SK-N-SH (cell line): ENCODE measurements at regions not wholly inside any gene's neighbourhood (a gene's known extent, or its start where the extent isn't known, plus 50 kb on each side); places are given as distances from the start of the nearest gene placed in this dataset.
"Not testable (repeated sequence)": the region's sequence is repeated elsewhere in the genome, so short reads cannot be mapped to it uniquely, and the experiment has no call there.

Source experiments
- CTCF ChIA-PET: fragments of 300-600, 350-600 bp; formaldehyde crosslinking; extraction: SDS; loops from one replicate; lab custom pipeline; 2021; lab: Yijun Ruan, JAX
- POLR2A ChIA-PET: fragments of 350-600 bp; sonication (Branson Sonifier 250); formaldehyde crosslinking; extraction: SDS; loops from one replicate; lab custom pipeline; 2020; ENCODE audit warnings: antibody characterized with exemption, inconsistent platforms; lab: Yijun Ruan, JAX
- DNase-seq: peaks from one replicate; pipeline ENCODE4 v3.0.0; 2012
- H2AFZ ChIP-seq: fragments of 200-600 bp; sonication (generic); 2 replicates; pipeline ENCODE4 v1.8.1; 2016; ENCODE audit warnings: antibody characterized with exemption, mild to moderate bottlenecking, low read depth
- H3F3A ChIP-seq: fragments of 200-600 bp; sonication (generic); replicated peaks from 2 replicates; pipeline ENCODE3; 2016; ENCODE audit warnings: antibody characterized with exemption, mild to moderate bottlenecking; ENCODE audit not compliant: insufficient read depth
- H3K27ac ChIP-seq, 2 experiments: fragments of 200-500 bp in 1 of 2; fragments of 200-600 bp in 1 of 2; sonication (Bioruptor generic) in 1 of 2; sonication (generic), shearing (Covaris generic) in 1 of 2; 2 replicates each; pipeline versions ENCODE4 v1.5.1 to v1.6.1; 2014 to 2016; ENCODE audit warnings: low read depth in 2 of 2, inconsistent platforms in 1 of 2, low read length in 1 of 2, mild to moderate bottlenecking in 1 of 2, mixed read lengths in 1 of 2
- H3K27me3 ChIP-seq: fragments of 200-600 bp; sonication (generic), shearing (Covaris generic); 2 replicates; pipeline ENCODE4 v1.6.1; 2016; ENCODE audit warnings: mixed run types; ENCODE audit not compliant: insufficient read depth
- H3K36me3 ChIP-seq, 2 experiments: fragments of 200-500 bp in 1 of 2; fragments of 200-600 bp in 1 of 2; sonication (Bioruptor generic) in 1 of 2; sonication (generic) in 1 of 2; replicated peaks in 1 of 2; 2 replicates each; pipeline versions ENCODE3 to v1.5.1; 2014 to 2016; ENCODE audit warnings: low read length in 1 of 2, mild to moderate bottlenecking in 1 of 2; ENCODE audit not compliant: insufficient read depth in 2 of 2, control insufficient read depth in 1 of 2
- H3K4me1 ChIP-seq, 2 experiments: fragments of 200-500 bp in 1 of 2; fragments of 200-600 bp in 1 of 2; sonication (Bioruptor generic) in 1 of 2; sonication (generic), shearing (Covaris generic) in 1 of 2; 2 replicates each; pipeline versions ENCODE4 v1.5.1 to v1.6.1; 2014 to 2016; ENCODE audit warnings: low read depth in 1 of 2, low read length in 1 of 2, mixed run types in 1 of 2; ENCODE audit not compliant: insufficient read depth in 2 of 2, control insufficient read depth in 1 of 2
- H3K4me2 ChIP-seq: fragments of 200-600 bp; sonication (generic), shearing (Covaris generic); 2 replicates; pipeline ENCODE4 v1.6.1; 2017; ENCODE audit warnings: mixed run types
- H3K4me3 ChIP-seq, 2 experiments: fragments of 200-500 bp in 1 of 2; fragments of 200-600 bp in 1 of 2; sonication (Bioruptor generic) in 1 of 2; sonication (generic), shearing (Covaris generic) in 1 of 2; 2 replicates each; pipeline versions ENCODE4 v1.5.1 to v1.8.1; 2014 to 2016; ENCODE audit warnings: low read depth in 2 of 2, inconsistent platforms in 1 of 2, low read length in 1 of 2, mild to moderate bottlenecking in 1 of 2, mixed read lengths in 1 of 2, moderate library complexity in 1 of 2
- H3K79me2 ChIP-seq: fragments of 200-600 bp; sonication (generic); 2 replicates; pipeline ENCODE4 v1.8.1; 2017; ENCODE audit warnings: mild to moderate bottlenecking; ENCODE audit not compliant: insufficient read depth
- H3K9ac ChIP-seq: fragments of 200-600 bp; sonication (generic); 2 replicates; pipeline ENCODE4 v1.6.1; 2017; ENCODE audit warnings: mixed run types
- H3K9me2 ChIP-seq: fragments of 200-600 bp; sonication (generic); 2 replicates; pipeline ENCODE4 v1.6.1; 2017; ENCODE audit warnings: mixed run types
- H3K9me3 ChIP-seq: fragments of 200-600 bp; sonication (generic); 2 replicates; pipeline ENCODE4 v1.6.1; 2017; ENCODE audit warnings: mixed run types, mild to moderate bottlenecking, moderate library complexity
- H4K20me1 ChIP-seq: fragments of 200-600 bp; sonication (generic); 2 replicates; pipeline ENCODE4 v1.6.1; 2017; ENCODE audit warnings: mild to moderate bottlenecking, mixed run types; ENCODE audit not compliant: insufficient read depth
- ELF1 ChIP-seq: IDR thresholded peaks from 2 replicates; pipeline ENCODE4 v1.4.0; 2012
- GATA2 ChIP-seq: sonication (generic); formaldehyde crosslinking; IDR thresholded peaks from 2 replicates; pipeline ENCODE4 v1.5.0; 2020; ENCODE audit warnings: mild to moderate bottlenecking, missing genetic modification reagents
- JUND ChIP-seq: IDR thresholded peaks from 2 replicates; pipeline ENCODE4 v1.4.0; 2012
- MXI1 ChIP-seq: IDR thresholded peaks from 2 replicates; pipeline ENCODE4 v1.6.1; 2012; ENCODE audit warnings: mild to moderate bottlenecking, low read depth, low read length, improper control_type of control experiment
- NFIC ChIP-seq: IDR thresholded peaks from 2 replicates; pipeline ENCODE4 v1.4.0; 2012; ENCODE audit warnings: borderline replicate concordance
- NRF1 ChIP-seq: IDR thresholded peaks from 2 replicates; pipeline ENCODE4 v1.6.1; 2012; ENCODE audit warnings: low read depth, mild to moderate bottlenecking, low read length
- POLR2AphosphoS5 ChIP-seq: IDR thresholded peaks from 2 replicates; pipeline ENCODE4 v1.6.1; 2012; ENCODE audit warnings: low read depth, low read length
- RCOR1 ChIP-seq: fragments of 150-350 bp; IDR thresholded peaks from 2 replicates; pipeline ENCODE4 v1.6.1; 2017; ENCODE audit warnings: antibody characterized with exemption, low read length
- RXRA ChIP-seq: IDR thresholded peaks from 2 replicates; pipeline ENCODE4 v1.4.0; 2012; ENCODE audit warnings: low read depth, mild to moderate bottlenecking, borderline replicate concordance
- YY1 ChIP-seq: IDR thresholded peaks from 2 replicates; pipeline ENCODE4 v1.4.0; 2012; ENCODE audit warnings: low read depth, mild to moderate bottlenecking
- WGBS: methylation state at CpG from one replicate; pipeline ENCODE4 v1.1.6; 2017; ENCODE audit warnings: low lambda C conversion rate; 5-methylcytosine and 5-hydroxymethylcytosine counted together
- small RNA-seq, 7 experiments: library from RNA; depleted of rRNA; stranded (forward); fragments of <200 nt; gene quantifications; one replicate each; pipeline ENCODE3, GENCODE V24; 2012
- TF ChIP-seq, protein P1 (sequence below): IDR thresholded peaks from 2 replicates; pipeline ENCODE4 v1.4.0; 2012; ENCODE audit warnings: low read depth
- TF ChIP-seq, protein P2 (sequence below): IDR thresholded peaks from 2 replicates; pipeline ENCODE4 v1.4.0; 2012; ENCODE audit warnings: low read depth, borderline replicate concordance

- Histone ChIP-seq H3F3A (no peaks in the 10 kb centered on the region), H3K27me3 (no peaks in the 10 kb centered on the region), H3K9me2 (no peaks in the 10 kb centered on the region), H3K4me3 (no peak overlapping the region), H3K4me1 (no peaks in the 10 kb centered on the region), H3K27ac (no peak overlapping the region), H2AFZ (no peak overlapping the region), H4K20me1 (no peaks in the 10 kb centered on the region), H3K36me3 (no peaks in the 10 kb centered on the region), H3K9me3 (no peaks in the 10 kb centered on the region), H3K79me2 (no peaks in the 10 kb centered on the region), H3K9ac (no peak overlapping the region), H3K4me2 (no peak overlapping the region)
- DNase-seq, result no peak
- ChIA-PET CTCF (no interaction called here), POLR2A (no interaction called here)
- 25% methylated on average over 3 of the region's 3 CpGs for WGBS
- TF ChIP-seq, protein P1, sequence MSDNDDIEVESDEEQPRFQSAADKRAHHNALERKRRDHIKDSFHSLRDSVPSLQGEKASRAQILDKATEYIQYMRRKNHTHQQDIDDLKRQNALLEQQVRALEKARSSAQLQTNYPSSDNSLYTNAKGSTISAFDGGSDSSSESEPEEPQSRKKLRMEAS, result no peak
- no peak for TF ChIP-seq NFIC
- no peak for TF ChIP-seq MXI1
- TF ChIP-seq RCOR1, result no peak
- TF ChIP-seq POLR2AphosphoS5, result no peak
- TF ChIP-seq, protein P2, sequence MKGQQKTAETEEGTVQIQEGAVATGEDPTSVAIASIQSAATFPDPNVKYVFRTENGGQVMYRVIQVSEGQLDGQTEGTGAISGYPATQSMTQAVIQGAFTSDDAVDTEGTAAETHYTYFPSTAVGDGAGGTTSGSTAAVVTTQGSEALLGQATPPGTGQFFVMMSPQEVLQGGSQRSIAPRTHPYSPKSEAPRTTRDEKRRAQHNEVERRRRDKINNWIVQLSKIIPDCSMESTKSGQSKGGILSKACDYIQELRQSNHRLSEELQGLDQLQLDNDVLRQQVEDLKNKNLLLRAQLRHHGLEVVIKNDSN, result no peak
- TF ChIP-seq JUND, result no peak
Measured at GRCh38 chr7:98788966-98789365, 80.8 kb downstream of the TMEM130 start.

DNA sequence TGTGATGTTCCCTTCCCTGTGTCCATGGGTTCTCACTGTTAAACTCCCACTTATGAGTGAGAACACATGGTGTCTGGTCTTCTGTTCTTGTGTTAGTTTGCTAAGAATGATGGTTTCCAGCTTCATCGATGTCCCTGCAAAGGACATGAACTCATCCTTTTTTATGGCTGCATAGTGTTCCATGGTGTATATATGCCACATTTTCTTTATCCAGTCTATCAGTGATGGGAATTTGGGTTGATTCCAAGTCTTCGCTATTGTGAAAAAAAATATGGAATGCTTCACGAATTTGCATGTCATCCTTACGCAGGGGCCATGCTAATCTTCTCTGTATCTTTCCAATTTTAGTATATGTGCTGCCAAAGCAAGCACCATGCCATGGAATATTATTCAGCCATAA, 75.4 kb downstream of the TMEM130 start:
- H3K4me2 ChIP-seq, H3K36me3 ChIP-seq, H3K4me1 ChIP-seq, H3K9me3 ChIP-seq, DNase-seq, CTCF ChIA-PET, H3K79me2 ChIP-seq, H3K27me3 ChIP-seq, H3K27ac ChIP-seq, H3K4me3 ChIP-seq, POLR2A ChIA-PET, H3K9ac ChIP-seq, H4K20me1 ChIP-seq, H3K9me2 ChIP-seq, H2AFZ ChIP-seq, H3F3A ChIP-seq: not testable (repeated sequence)
- WGBS, result 36% methylated on average over 4 of the region's 4 CpGs

DNA sequence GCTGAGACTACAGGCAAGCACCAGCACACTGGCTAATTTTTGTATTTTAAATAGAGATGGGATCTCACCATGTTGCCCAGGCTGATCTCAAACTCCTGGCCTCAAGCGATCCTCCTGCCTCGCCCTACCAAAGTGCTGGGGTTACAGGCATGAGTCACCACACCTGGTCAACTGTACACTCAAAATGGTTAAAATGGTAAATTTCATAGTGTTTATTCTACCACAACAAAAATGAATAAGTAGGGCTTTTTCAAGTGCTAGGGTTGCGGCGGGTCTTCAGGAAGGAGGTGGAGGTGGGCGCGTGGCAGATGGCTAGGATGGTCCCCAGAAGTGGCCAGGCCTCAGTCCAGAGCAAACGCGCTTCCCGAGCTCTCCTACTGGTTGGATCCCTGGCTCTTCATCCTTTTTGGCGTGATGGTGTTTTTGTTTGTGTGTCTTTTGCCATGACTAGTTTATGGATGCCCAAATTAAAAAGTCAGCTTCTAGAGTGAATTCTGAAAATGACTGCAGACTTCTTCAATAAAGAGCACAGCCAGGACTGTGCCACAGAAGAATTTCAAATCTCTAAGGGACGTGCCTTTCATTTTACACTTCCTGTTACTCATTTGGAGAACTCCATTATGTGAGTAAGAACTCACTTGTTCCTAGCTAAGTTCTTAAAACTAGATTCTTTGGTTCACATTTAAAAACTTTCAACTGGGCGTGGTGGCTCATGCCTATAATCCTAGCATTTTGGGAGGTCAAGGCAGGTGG, 73.9 kb downstream of the TMEM130 start:
- H3K4me1 ChIP-seq, result no peaks in the 10 kb centered on the region; a peak in 1 of 4 replicates
- no peaks in the 10 kb centered on the region for H3K9me3 ChIP-seq
- ChIA-PET CTCF (interaction anchor here (0.7 to 2.7 kb wide), 5 partner anchors 38 to 52 kb away, joined by 3 to 11 read pairs (median 4); no protein-coding TSS in a partner anchor), POLR2A (no interaction called here)
- 65% methylated on average over 12 of the region's 12 CpGs for WGBS
- TF ChIP-seq RXRA (no peak), YY1 (no peak), GATA2 (CRISPR knock-in tag) (no peak), ELF1 (no peak), NRF1 (no peak)
- DNase-seq, result no peak
- H2AFZ ChIP-seq, result no peak overlapping the region
- H3K27me3 ChIP-seq, result no peaks in the 10 kb centered on the region
- H3K4me2 ChIP-seq, result no peak overlapping the region
- no peaks in the 10 kb centered on the region for H3K79me2 ChIP-seq
- H3K9me2 ChIP-seq, result no peaks in the 10 kb centered on the region
- H3K36me3 ChIP-seq, result no peaks in the 10 kb centered on the region
- no peaks in the 10 kb centered on the region for H3F3A ChIP-seq
- H3K9ac ChIP-seq, result no peak overlapping the region
- H3K4me3 ChIP-seq, result no peak overlapping the region
- H4K20me1 ChIP-seq, result no peaks in the 10 kb centered on the region
- H3K27ac ChIP-seq, result no peak overlapping the region

Small RNA genes in the stretch of these regions (small RNA-seq; reads per million reads assigned to genes)
- gene RNU6-393P, result 0 to 10.2 (median 0) reads per million in 7 experiments
